Left ventricle myocardium inferior (tissue), 1 donor: ENCODE measurements at regions not wholly inside any gene's neighbourhood (a gene's known extent, or its start where the extent isn't known, plus 50 kb on each side); places are given as distances from the start of the nearest gene placed in this dataset.

Experiments used
- DNase-seq: peaks from one replicate; pipeline ENCODE4 v3.0.0-alpha.2; 2020
- H3K27ac ChIP-seq: fragments of 200-600 bp; replicated peaks from 2 replicates; pipeline ENCODE4 v1.8.0; 2021
- H3K27me3 ChIP-seq: fragments of 200-600 bp; 2 replicates; pipeline ENCODE4 v1.8.0; 2021; ENCODE audit warnings: low read depth
- H3K36me3 ChIP-seq: fragments of 200-600 bp; 2 replicates; pipeline ENCODE4 v1.8.0; 2021
- H3K4me1 ChIP-seq: fragments of 200-600 bp; 2 replicates; pipeline ENCODE4 v1.8.0; 2021
- H3K4me3 ChIP-seq: fragments of 200-600 bp; 2 replicates; pipeline ENCODE4 v1.8.0; 2021; ENCODE audit warnings: mild to moderate bottlenecking, moderate library complexity
- H3K9me3 ChIP-seq: fragments of 200-600 bp; replicated peaks from 2 replicates; pipeline ENCODE4 v1.8.0; 2021
- CTCF ChIP-seq: fragments of 200-600 bp; IDR thresholded peaks from 2 replicates; pipeline ENCODE4 v1.8.0; 2021; ENCODE audit warnings: antibody characterized with exemption, mild to moderate bottlenecking, borderline replicate concordance
- intact Hi-C: fragments of 100-400 bp; cut with micrococcal nuclease; formaldehyde crosslinking; loops from one replicate; pipeline ENCODE4 v1.11.0; 2022
- donor health status: DM: no; HTN: yes; CAD: no; lungs with severe emphysema.

GRCh38 chr2:19540739-19541525, 182.5 kb upstream of the OSR1 start:
- TF ChIP-seq CTCF = no peak
- H3K4me1 ChIP-seq = peaks cover 8% of the 10 kb centered on the region
- H3K4me3 ChIP-seq = no peak overlapping the region
- no peaks in the 10 kb centered on the region for H3K9me3 ChIP-seq
- no peak overlapping the region for H3K27ac ChIP-seq
- H3K27me3 ChIP-seq = no peaks in the 10 kb centered on the region
- DNase-seq = no peak
- intact Hi-C loops = no loop called here
- no peaks in the 10 kb centered on the region for H3K36me3 ChIP-seq

DNA sequence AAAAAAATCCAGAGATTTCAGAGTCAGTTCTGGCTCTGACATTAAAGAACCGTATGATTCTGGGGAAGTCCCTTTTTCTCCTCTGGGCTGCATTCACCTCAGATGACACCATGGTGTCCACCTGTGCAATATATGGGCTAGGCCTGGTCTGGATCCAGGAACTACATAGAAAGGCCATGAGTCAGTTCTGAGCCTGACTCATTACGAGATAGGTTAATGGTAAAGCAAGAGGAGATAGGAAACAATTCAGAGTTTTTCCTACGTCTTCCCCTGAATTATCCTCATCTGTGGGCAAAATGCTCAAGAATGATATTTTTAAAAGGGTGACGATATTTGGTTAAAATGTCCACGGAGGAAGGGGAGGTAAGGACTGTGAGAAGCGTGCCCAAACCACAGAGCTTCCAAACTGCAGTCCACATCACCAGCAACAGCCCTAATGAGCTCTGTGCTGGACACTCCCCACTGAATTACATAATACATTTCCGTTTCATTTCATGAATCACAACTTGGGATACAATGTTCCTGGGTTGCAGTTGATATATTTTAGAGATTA, 180.1 kb upstream of the OSR1 start:
- intact Hi-C loops = no loop called here
- peak overlapping the region; percentile 57 for H3K27ac ChIP-seq
- H3K27me3 ChIP-seq = no peaks in the 10 kb centered on the region
- no peak for DNase-seq
- H3K4me1 ChIP-seq = peaks cover 8% of the 10 kb centered on the region
- TF ChIP-seq CTCF = no peak
- H3K4me3 ChIP-seq = no peak overlapping the region
- no peaks in the 10 kb centered on the region for H3K9me3 ChIP-seq
- no peaks in the 10 kb centered on the region for H3K36me3 ChIP-seq

DNA sequence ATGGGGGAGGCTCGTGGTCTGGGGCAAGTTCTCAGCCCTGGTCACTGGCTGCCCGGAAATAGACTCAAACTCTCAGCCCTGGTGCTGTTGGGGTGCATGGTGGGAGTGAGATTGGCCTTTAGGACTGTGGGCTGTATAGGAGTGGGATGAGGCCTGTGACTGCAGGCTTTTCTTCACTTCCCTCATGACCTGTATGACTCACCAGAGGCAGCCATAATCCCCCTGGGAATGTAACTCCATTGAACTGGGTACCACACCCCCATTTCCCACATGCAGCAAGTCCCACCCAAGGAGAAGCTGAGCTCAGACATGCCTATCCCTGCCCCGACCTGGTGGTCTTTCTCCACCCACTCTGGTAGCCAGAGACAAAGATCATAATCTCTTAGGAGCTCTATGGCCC, 177.7 kb upstream of the OSR1 start:
- H3K4me1 ChIP-seq = peaks cover 8% of the 10 kb centered on the region
- no peak overlapping the region for H3K27ac ChIP-seq
- DNase-seq = no peak
- H3K27me3 ChIP-seq = no peaks in the 10 kb centered on the region
- no peaks in the 10 kb centered on the region for H3K9me3 ChIP-seq
- TF ChIP-seq CTCF = no peak
- intact Hi-C loops = no loop called here
- no peak overlapping the region for H3K4me3 ChIP-seq
- no peaks in the 10 kb centered on the region for H3K36me3 ChIP-seq

DNA sequence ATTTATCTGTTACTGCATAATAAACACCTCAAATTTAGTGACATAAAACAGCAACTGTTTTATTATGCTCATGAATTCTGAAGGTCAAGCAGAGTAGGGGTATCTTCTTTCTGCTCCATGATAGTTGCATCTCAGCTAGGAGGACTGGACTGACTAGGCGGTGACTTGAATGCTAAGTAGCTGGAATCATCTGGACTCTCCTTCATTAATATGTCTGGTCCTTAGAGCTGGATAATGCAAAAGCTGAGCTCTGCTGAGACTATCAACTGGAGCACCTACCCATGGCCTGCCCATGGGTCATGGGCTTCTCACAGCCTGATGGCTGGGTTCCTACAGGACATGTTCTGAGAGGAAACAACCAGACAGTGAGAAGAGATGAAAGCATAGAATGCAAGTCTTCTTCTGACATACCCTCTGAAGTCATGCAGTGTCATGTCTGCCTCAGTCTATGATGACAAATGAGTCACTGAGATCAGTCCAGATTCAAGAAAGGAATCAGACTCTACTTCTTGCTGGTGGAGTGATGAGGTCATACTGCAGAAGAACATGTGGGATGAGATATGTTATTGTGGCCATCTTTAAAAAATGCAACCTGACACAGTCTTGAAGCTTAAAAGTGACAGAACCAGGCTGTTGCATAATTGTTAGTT, 174.2 kb upstream of the OSR1 start:
- no peak for DNase-seq
- no peaks in the 10 kb centered on the region for H3K9me3 ChIP-seq
- intact Hi-C loops = no loop called here
- H3K27ac ChIP-seq = no peak overlapping the region
- no peak for TF ChIP-seq CTCF
- no peaks in the 10 kb centered on the region for H3K4me1 ChIP-seq
- no peaks in the 10 kb centered on the region for H3K36me3 ChIP-seq
- H3K27me3 ChIP-seq = no peaks in the 10 kb centered on the region
- no peak overlapping the region for H3K4me3 ChIP-seq

- H3K4me3 ChIP-seq = no peak overlapping the region
- H3K27me3 ChIP-seq = no peaks in the 10 kb centered on the region
- no peaks in the 10 kb centered on the region for H3K4me1 ChIP-seq
- H3K27ac ChIP-seq = no peak overlapping the region
- TF ChIP-seq CTCF = no peak
- no peaks in the 10 kb centered on the region for H3K9me3 ChIP-seq
- H3K36me3 ChIP-seq = no peaks in the 10 kb centered on the region
- no peak for DNase-seq
- intact Hi-C loops = no loop called here
Observed at GRCh38 chr2:19529677-19530076, 171.3 kb upstream of the OSR1 start.
